Neural progenitor cell (in vitro differentiated cells): ENCODE measurements at regions not wholly inside any gene's neighbourhood (a gene's known extent, or its start where the extent isn't known, plus 50 kb on each side); places are given as distances from the start of the nearest gene placed in this dataset.

Experiments used
- DNase-seq: peaks from one replicate; pipeline ENCODE4 v3.0.0-alpha.2; 2016; ENCODE audit warnings: low spot score
- H2AFZ ChIP-seq: fragments of 200-600 bp; sonication (generic); replicated peaks from 2 replicates; pipeline ENCODE4 v1.6.1; 2016; ENCODE audit warnings: antibody characterized with exemption
- H3F3A ChIP-seq: fragments of 200-600 bp; sonication (generic); 2 replicates; pipeline ENCODE4 v1.6.1; 2016; ENCODE audit warnings: antibody characterized with exemption, low read depth
- H3K27ac ChIP-seq: fragments of 200-600 bp; sonication (generic); 2 replicates; pipeline ENCODE4 v1.5.1; 2016; ENCODE audit warnings: mild to moderate bottlenecking
- H3K27me3 ChIP-seq: fragments of 200-600 bp; sonication (generic); 2 replicates; pipeline ENCODE4 v1.6.1; 2016; ENCODE audit warnings: mild to moderate bottlenecking, moderate library complexity
- H3K36me3 ChIP-seq: fragments of 200-600 bp; sonication (generic); 2 replicates; pipeline ENCODE4 v1.5.1; 2016
- H3K4me1 ChIP-seq: fragments of 200-600 bp; sonication (generic); 2 replicates; pipeline ENCODE4 v1.6.1; 2016; ENCODE audit warnings: mixed run types
- H3K4me2 ChIP-seq: fragments of 200-600 bp; sonication (generic); 2 replicates; pipeline ENCODE4 v1.6.1; 2016
- H3K4me3 ChIP-seq: fragments of 200-600 bp; sonication (generic); 2 replicates; pipeline ENCODE4 v1.5.1; 2016
- H3K79me2 ChIP-seq: fragments of 200-600 bp; sonication (generic); 2 replicates; pipeline ENCODE4 v1.6.1; 2016; ENCODE audit warnings: low read depth
- H3K9ac ChIP-seq: fragments of 200-600 bp; sonication (generic); 2 replicates; pipeline ENCODE4 v1.6.1; 2016
- H3K9me3 ChIP-seq: fragments of 200-600 bp; sonication (generic); 2 replicates; pipeline ENCODE4 v1.5.1; 2016; ENCODE audit warnings: low read depth
- H4K20me1 ChIP-seq: fragments of 200-600 bp; sonication (generic); 2 replicates; pipeline ENCODE4 v1.6.1; 2016; ENCODE audit warnings: low read depth
- H3K27ac Mint-ChIP-seq: 3 replicates; pipeline ENCODE4 v1.8.0; 2021; ENCODE audit warnings: mixed read lengths
- H3K27me3 Mint-ChIP-seq: 2 replicates; pipeline ENCODE4 v1.8.0; 2022; ENCODE audit warnings: low read depth, mild to moderate bottlenecking, inconsistent platforms, moderate library complexity, mixed read lengths; ENCODE audit not compliant: insufficient read depth
- H3K36me3 Mint-ChIP-seq: 3 replicates; pipeline ENCODE4 v1.8.0; 2021; ENCODE audit warnings: mixed read lengths
- H3K4me1 Mint-ChIP-seq: 3 replicates; pipeline ENCODE4 v1.8.0; 2021; ENCODE audit warnings: mixed read lengths
- H3K4me3 Mint-ChIP-seq: 3 replicates; pipeline ENCODE4 v1.8.0; 2021; ENCODE audit warnings: mild to moderate bottlenecking, moderate library complexity, mixed read lengths
- H3K9me3 Mint-ChIP-seq: 3 replicates; pipeline ENCODE4 v1.8.0; 2020; ENCODE audit warnings: mixed read lengths
- EZH2 ChIP-seq: fragments of 200-600 bp; sonication (generic); IDR thresholded peaks from 2 replicates; pipeline ENCODE4 v1.6.1; 2017; ENCODE audit warnings: antibody characterized with exemption, mild to moderate bottlenecking, moderate library complexity
- EZH2phosphoT487 ChIP-seq: fragments of 200-600 bp; sonication (generic); IDR thresholded peaks from 2 replicates; pipeline ENCODE4 v1.6.1; 2017; ENCODE audit warnings: antibody characterized with exemption
- TF ChIP-seq, protein P1 (sequence below): fragments of 200-600 bp; sonication (generic); IDR thresholded peaks from 2 replicates; pipeline ENCODE4 v1.5.1; 2017; ENCODE audit warnings: antibody characterized with exemption, mild to moderate bottlenecking

GRCh38 chr5:123950701-123951581, 439.0 kb downstream of the CSNK1G3 start:
- no peak overlapping the region for H3K27ac Mint-ChIP-seq
- H4K20me1 ChIP-seq = no peaks in the 10 kb centered on the region
- H3K4me3 ChIP-seq = no peak overlapping the region
- H3K36me3 ChIP-seq = no peaks in the 10 kb centered on the region
- no peaks in the 10 kb centered on the region for H3K27me3 Mint-ChIP-seq
- no peak overlapping the region for H2AFZ ChIP-seq
- peaks cover 16% of the 10 kb centered on the region for H3K9me3 Mint-ChIP-seq
- H3K27me3 ChIP-seq = no peaks in the 10 kb centered on the region
- peaks cover 21% of the 10 kb centered on the region for H3K4me1 Mint-ChIP-seq
- no peaks in the 10 kb centered on the region for H3K36me3 Mint-ChIP-seq
- DNase-seq = no peak
- no peaks in the 10 kb centered on the region for H3K9me3 ChIP-seq
- H3K27ac ChIP-seq = no peak overlapping the region
- H3F3A ChIP-seq = no peaks in the 10 kb centered on the region
- H3K79me2 ChIP-seq = no peaks in the 10 kb centered on the region
- H3K4me1 ChIP-seq = no peaks in the 10 kb centered on the region
- no peak overlapping the region for H3K4me3 Mint-ChIP-seq
- no peak overlapping the region for H3K4me2 ChIP-seq
- H3K9ac ChIP-seq = no peak overlapping the region
- no peak for TF ChIP-seq EZH2
- no peak for TF ChIP-seq EZH2phosphoT487
- TF ChIP-seq, protein P1, sequence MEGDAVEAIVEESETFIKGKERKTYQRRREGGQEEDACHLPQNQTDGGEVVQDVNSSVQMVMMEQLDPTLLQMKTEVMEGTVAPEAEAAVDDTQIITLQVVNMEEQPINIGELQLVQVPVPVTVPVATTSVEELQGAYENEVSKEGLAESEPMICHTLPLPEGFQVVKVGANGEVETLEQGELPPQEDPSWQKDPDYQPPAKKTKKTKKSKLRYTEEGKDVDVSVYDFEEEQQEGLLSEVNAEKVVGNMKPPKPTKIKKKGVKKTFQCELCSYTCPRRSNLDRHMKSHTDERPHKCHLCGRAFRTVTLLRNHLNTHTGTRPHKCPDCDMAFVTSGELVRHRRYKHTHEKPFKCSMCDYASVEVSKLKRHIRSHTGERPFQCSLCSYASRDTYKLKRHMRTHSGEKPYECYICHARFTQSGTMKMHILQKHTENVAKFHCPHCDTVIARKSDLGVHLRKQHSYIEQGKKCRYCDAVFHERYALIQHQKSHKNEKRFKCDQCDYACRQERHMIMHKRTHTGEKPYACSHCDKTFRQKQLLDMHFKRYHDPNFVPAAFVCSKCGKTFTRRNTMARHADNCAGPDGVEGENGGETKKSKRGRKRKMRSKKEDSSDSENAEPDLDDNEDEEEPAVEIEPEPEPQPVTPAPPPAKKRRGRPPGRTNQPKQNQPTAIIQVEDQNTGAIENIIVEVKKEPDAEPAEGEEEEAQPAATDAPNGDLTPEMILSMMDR = no peak

DNA sequence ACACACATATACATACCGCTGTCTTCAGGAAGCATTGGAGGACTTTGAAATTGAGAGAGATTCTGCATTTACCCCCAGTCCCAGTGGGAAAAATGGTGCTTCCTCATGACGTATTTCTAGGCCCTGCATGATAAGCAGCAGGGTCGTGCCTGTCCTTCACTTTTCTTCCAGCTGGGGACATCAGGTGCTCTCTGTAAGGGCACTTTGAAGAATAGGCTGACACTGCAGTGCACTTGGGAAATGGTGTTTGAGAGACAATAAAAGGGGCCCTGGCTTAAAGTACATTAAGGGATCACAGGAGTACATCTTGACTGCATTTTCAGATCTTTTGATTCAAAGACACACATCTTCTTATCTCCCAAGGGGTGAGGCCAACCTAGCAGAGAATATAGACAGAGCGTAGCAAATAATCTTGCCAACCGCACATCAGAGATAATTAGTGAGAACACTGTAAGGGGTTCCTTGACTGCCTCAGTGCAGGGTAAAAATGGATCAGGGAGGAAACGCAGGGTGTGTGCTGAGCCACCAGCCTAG, 437.9 kb downstream of the CSNK1G3 start:
- Histone ChIP-seq H3K4me1 (no peaks in the 10 kb centered on the region), H2AFZ (no peak overlapping the region), H3K36me3 (no peaks in the 10 kb centered on the region), H3K9ac (no peak overlapping the region), H3K27ac (no peak overlapping the region), H3K9me3 (no peaks in the 10 kb centered on the region), H3K4me2 (no peak overlapping the region), H3K27me3 (no peaks in the 10 kb centered on the region), H3K79me2 (no peaks in the 10 kb centered on the region), H3K4me3 (no peak overlapping the region), H3F3A (no peaks in the 10 kb centered on the region), H4K20me1 (no peaks in the 10 kb centered on the region)
- TF ChIP-seq EZH2phosphoT487 (no peak), EZH2 (no peak)
- TF ChIP-seq, protein P1 = no peak
- H3K27me3 Mint-ChIP-seq = peaks cover 3% of the 10 kb centered on the region
- no peak for DNase-seq
- peak overlapping the region; percentile 68 for H3K27ac Mint-ChIP-seq
- peaks cover 21% of the 10 kb centered on the region for H3K4me1 Mint-ChIP-seq
- no peak overlapping the region for H3K4me3 Mint-ChIP-seq
- no peaks in the 10 kb centered on the region for H3K36me3 Mint-ChIP-seq
- H3K9me3 Mint-ChIP-seq = peaks cover 19% of the 10 kb centered on the region

GRCh38 chr5:123949043-123949804, 437.2 kb downstream of the CSNK1G3 start:
- Mint-ChIP-seq H3K4me3 (no peak overlapping the region), H3K9me3 (peaks cover 19% of the 10 kb centered on the region), H3K36me3 (no peaks in the 10 kb centered on the region), H3K4me1 (peaks cover 21% of the 10 kb centered on the region), H3K27ac (no peak overlapping the region), H3K27me3 (peaks cover 3% of the 10 kb centered on the region)
- no peak for DNase-seq
- TF ChIP-seq EZH2phosphoT487 (no peak), EZH2 (no peak)
- TF ChIP-seq, protein P1 = no peak
- H3K27me3 ChIP-seq = no peaks in the 10 kb centered on the region
- no peak overlapping the region for H3K9ac ChIP-seq
- no peaks in the 10 kb centered on the region for H3K36me3 ChIP-seq
- H3K4me1 ChIP-seq = no peaks in the 10 kb centered on the region
- no peak overlapping the region for H3K4me3 ChIP-seq
- no peak overlapping the region for H2AFZ ChIP-seq
- H3K4me2 ChIP-seq = no peak overlapping the region
- no peaks in the 10 kb centered on the region for H3K79me2 ChIP-seq
- H3K27ac ChIP-seq = no peak overlapping the region
- no peaks in the 10 kb centered on the region for H3K9me3 ChIP-seq
- no peaks in the 10 kb centered on the region for H4K20me1 ChIP-seq
- no peaks in the 10 kb centered on the region for H3F3A ChIP-seq
